Activated naive CD4-positive, alpha-beta T cell treated with anti-CD3 and anti-CD28 coated beads, Interleukin-2, amount 50 U/mL, for 24 hours (primary cell): ENCODE measurements at regions not wholly inside any gene's neighbourhood (a gene's known extent, or its start where the extent isn't known, plus 50 kb on each side); places are given as distances from the start of the nearest gene placed in this dataset.

Experiments used
- H3K27ac Mint-ChIP-seq: one replicate; pipeline ENCODE4 v1.8.0; 2021; ENCODE audit warnings: mild to moderate bottlenecking, mixed read lengths
- H3K27me3 Mint-ChIP-seq: one replicate; pipeline ENCODE4 v1.8.0; 2021; ENCODE audit warnings: mixed read lengths
- H3K36me3 Mint-ChIP-seq: one replicate; pipeline ENCODE4 v1.8.0; 2021; ENCODE audit warnings: mixed read lengths
- H3K4me1 Mint-ChIP-seq: one replicate; pipeline ENCODE4 v1.8.0; 2021; ENCODE audit warnings: mixed read lengths
- H3K4me3 Mint-ChIP-seq: one replicate; pipeline ENCODE4 v1.8.0; 2021; ENCODE audit warnings: mild to moderate bottlenecking, mixed read lengths
- H3K9me3 Mint-ChIP-seq: one replicate; pipeline ENCODE4 v1.8.0; 2021; ENCODE audit warnings: mixed read lengths

DNA sequence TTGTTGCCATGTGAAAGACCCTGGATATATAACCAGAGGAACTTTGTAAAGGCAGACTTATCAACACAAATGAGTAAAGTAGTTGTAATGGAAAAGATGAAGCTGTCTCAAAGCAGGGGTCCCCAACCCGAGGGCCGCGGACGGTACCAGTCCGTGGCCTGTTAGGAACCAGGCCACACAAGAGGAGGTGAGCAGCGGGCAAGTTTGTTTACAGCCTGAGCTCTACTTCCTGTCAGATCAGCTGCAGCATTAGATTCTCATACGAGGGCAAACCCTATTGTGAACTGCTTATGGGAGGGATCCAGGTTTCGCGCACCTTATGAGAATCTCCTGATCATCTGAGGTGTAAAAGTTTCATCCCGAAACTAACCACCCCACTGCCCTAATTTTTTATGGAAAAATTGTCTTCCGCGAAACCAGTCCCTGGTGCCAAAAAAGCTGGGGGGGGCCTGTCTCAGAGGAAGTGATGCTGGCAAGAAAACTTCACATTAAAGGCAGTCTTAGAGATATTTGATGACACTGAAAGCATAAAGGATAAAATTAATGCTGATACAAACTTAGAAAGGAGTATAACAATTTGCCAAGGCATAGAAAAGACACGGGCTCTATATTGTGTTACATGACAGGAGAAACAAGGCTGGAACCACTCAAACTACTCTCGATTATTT lies 57.5 kb upstream of the MSTN start:
- Mint-ChIP-seq H3K9me3 (no peaks in the 10 kb centered on the region), H3K4me3 (peak overlapping the region; percentile 38), H3K4me1 (peaks cover 8% of the 10 kb centered on the region), H3K27me3 (no peaks in the 10 kb centered on the region), H3K27ac (peak overlapping the region; percentile 7), H3K36me3 (no peaks in the 10 kb centered on the region)

DNA sequence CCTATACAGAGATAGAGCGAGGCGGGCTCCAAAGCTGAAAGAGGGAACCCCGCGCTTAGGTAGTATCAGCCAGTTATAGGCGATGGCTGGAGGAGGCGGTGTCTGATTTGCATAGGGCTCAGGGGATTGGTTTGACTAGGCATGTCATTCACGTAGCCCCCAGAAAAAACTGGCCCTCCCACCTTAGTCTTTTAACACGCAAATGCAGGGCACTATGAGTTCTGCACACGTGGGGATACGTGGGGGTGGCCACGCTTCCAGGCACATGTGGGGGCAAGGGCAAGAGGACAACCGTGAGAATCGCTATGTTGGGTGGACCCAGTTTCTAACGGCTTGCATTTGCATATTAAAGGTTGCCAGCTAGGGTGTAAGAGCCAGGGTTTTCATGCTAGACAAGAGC lies 56.7 kb upstream of the MSTN start:
- Mint-ChIP-seq H3K27me3 (no peaks in the 10 kb centered on the region), H3K4me3 (peak overlapping the region; percentile 38), H3K27ac (peak overlapping the region; percentile 7), H3K9me3 (no peaks in the 10 kb centered on the region), H3K36me3 (no peaks in the 10 kb centered on the region), H3K4me1 (peaks cover 8% of the 10 kb centered on the region)

- H3K27me3 Mint-ChIP-seq, result peaks cover 1% of the 10 kb centered on the region
Observed at GRCh38 chr2:190117305-190117704, 54.8 kb upstream of the MSTN start.

GRCh38 chr2:190113000-190113399 lies 50.5 kb upstream of the MSTN start:
- no peaks in the 10 kb centered on the region for H3K9me3 Mint-ChIP-seq
- H3K36me3 Mint-ChIP-seq, result no peaks in the 10 kb centered on the region
- no peak overlapping the region for H3K4me3 Mint-ChIP-seq
- H3K27me3 Mint-ChIP-seq, result peaks cover 1% of the 10 kb centered on the region
- H3K4me1 Mint-ChIP-seq, result no peaks in the 10 kb centered on the region
- H3K27ac Mint-ChIP-seq, result no peak overlapping the region

More at GRCh38 chr2:190117305-190117704, 54.8 kb upstream of the MSTN start:
- Mint-ChIP-seq H3K27ac (no peak overlapping the region), H3K36me3 (no peaks in the 10 kb centered on the region), H3K4me3 (no peak overlapping the region), H3K9me3 (no peaks in the 10 kb centered on the region), H3K4me1 (peaks cover 8% of the 10 kb centered on the region)
